Left colon (tissue), 2 donors: ENCODE measurements at regions not wholly inside any gene's neighbourhood (a gene's known extent, or its start where the extent isn't known, plus 50 kb on each side); places are given as distances from the start of the nearest gene placed in this dataset.
"Not testable (repeated sequence)": the region's sequence is repeated elsewhere in the genome, so short reads cannot be mapped to it uniquely, and the experiment has no call there.

ENCODE experiments used
- ATAC-seq: fragments of 200-7000 bp; cut with Tn5 transposase; one replicate; pipeline ENCODE4 v1.9.1; 2020; ENCODE audit warnings: mild to moderate bottlenecking, moderate library complexity
- DNase-seq, 2 donors: peaks; one replicate each; pipeline ENCODE4 v3.0.0-alpha.2; 2020
- intact Hi-C, 2 donors: fragments of 100-400 bp; cut with DNase I in 1 of 2; cut with micrococcal nuclease in 1 of 2; formaldehyde crosslinking; loops; one replicate each; pipeline versions ENCODE4 v1.11.2 to v1.14.0; 2022; cut with DNase I, micrococcal nuclease
- donor health status: DM: no; HTN: no; CAD: no.
- donor health status: DM: yes; HTN: yes; CAD: no.

- intact Hi-C loops: no loop called here
- no peak for DNase-seq
- no peak for ATAC-seq
Measured at GRCh38 chr5:157983906-157984551, 125.1 kb upstream of the CLINT1 start.

DNA sequence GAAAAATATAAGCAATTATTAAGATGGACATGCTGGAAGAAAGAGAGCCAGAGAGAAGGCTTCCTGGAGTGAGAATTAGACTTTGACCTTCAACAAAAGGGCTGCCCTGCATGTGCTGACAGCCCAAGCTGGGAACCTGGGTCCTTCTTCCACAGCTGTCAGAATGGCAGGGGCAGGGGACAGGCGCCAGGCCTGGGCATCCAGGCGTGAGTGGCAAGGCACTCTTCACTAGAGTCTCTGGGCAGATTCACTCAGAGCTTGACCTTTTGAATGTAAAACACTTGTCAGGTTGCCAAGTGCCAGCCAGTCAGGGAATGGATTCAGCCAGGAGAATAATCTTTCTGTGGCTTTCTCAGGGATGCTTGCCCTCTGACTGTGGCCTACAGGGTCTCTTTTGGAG is 119.1 kb upstream of the CLINT1 start:
- ATAC-seq: peak; percentile 63
- DNase-seq: no peak
- intact Hi-C loops: no loop called here

DNA sequence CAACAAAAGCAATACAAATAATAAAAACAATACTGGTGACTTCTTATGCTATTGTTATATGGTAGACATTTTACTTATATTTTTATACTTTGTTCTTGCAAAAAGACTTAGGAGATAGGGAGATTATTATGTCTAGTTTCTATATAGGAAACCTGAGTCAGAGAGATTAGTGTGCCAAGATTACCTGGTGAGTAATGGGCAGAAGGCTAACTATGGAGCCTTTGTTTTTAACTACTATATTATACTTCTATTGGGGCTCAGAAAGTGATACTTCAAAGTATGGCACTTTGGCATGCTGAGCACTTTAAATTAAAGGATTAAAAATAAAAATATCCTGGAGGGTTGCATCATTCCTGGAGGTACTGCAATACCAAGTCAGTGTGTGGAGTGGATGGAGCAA is 117.5 kb upstream of the CLINT1 start:
- ATAC-seq: no peak
- intact Hi-C loops: no loop called here
- no peak for DNase-seq

DNA sequence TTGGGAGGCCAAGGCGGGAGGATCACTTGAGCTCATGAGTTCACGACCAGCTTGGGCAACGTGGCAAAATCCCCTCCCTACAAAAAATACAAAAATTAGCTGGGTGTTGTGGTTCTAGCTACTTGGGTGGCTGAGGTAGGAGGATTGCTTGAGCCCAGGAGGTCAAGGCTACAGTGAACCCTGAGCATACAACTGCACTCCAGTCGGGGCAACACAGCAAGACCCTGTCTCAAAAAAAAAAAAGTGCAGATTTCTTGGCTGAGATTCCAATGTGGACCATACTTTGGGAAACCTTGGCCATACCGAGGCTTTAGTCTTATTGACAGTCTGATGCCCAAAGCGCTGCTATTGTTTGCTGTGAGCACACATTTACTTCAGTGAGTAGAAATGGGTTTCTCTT is 113.6 kb upstream of the CLINT1 start:
- DNase-seq (no peak), ATAC-seq (no peak)
- intact Hi-C loops: no loop called here

DNA sequence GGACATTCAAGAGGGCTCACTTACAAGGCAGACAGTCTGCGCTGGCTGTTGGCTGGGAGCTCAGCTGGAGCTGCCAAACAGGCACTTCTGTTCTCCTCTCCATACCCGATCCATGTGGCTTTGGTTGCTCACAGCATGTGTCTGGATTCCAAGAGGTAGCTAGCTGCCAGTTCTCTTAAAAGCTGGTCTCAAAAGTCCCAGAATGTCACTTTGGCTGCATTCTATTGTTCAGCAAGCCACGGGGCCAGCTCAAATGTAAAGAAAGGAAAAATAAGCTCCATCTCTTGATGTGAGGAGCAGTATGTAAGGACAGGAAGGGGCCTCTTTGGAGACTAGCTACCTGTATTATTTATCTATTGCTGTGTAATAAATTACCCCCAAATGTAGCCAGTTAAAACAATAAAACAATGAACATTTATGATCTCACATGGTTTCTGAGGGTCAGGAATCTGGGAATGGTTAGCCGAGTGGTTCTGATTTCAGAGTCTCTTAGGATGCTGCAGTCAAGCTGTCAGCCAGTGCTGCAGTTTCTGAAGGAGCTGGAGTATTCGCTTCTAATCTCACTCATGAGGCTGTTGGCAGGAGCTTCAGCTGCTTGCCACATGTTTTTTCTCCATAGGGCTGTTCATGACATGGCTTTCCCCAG is 112.7 kb upstream of the CLINT1 start:
- ATAC-seq (no peak), DNase-seq (no peak)
- intact Hi-C loops: no loop called here

DNA sequence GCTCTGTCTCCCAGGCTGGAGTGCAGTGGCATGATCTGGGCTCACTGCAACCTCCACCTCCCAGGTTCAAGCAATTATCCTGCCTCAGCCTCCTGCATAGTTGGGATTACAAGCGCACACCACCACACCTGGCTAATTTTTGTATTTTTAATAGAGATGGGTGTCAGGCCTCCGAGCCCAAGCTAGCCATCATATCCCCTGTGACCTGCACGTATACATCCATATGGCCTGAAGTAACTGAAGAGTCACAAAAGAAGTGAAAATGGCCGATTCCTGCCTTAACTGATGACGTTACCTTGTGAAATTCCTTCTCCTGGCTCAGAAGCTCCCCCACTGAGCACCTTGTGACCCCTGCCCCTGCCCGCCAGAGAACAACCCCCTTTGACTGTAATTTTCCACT is 109.6 kb upstream of the CLINT1 start:
- ATAC-seq, DNase-seq, intact Hi-C loops: not testable (repeated sequence)

DNA sequence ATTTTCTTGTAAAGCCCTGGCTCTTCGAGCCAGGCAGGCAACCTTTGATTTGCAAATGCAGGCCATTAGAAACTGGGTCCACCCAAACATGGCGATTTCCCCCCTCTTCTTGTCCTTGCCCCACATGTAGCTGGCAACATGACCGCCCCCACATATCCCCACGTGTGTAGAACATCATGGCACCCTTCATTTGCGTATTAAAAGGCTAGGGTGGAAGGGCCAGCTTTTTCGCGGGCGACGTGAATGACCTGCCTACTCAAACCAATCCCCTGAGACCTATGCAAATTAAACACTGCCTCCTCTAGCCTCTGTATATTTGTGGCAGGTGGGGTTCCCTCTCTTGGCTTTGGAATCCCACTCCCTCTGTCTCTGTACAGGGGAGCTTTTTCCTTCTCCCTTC is 107.0 kb upstream of the CLINT1 start:
- intact Hi-C loops: no loop called here
- ATAC-seq: no peak
- DNase-seq: no peak

DNA sequence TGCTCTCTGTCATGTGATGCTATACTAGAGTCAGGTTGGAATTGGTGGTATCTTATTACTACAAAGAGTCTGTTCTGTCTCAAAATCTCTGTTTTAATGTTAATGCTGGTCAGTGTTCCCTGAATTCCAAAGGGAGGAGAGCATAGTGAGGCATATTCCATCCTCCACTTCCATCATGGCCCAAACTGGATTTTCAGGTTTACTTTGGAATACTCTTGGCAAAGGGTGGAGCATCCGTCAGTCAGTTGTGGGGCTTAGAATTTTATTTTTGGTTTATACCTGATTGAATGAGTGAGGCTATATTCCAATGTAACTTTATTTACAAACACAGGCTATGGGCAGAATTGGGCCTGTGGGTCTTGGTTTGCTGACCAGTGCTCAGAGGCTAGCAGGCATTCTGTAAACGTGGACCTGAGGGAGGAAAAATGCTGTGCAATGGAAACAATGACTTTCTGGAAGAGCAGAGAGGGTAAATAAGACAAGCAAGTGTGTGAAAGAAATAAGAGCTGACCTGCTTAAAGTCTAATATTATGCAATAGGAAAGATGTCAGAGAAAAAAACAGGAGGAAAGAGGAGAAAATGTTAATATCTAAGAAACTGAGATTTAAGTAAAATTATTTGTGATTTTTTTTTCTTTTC is 106.2 kb upstream of the CLINT1 start:
- intact Hi-C loops: no loop called here
- ATAC-seq (no peak), DNase-seq (no peak)

DNA sequence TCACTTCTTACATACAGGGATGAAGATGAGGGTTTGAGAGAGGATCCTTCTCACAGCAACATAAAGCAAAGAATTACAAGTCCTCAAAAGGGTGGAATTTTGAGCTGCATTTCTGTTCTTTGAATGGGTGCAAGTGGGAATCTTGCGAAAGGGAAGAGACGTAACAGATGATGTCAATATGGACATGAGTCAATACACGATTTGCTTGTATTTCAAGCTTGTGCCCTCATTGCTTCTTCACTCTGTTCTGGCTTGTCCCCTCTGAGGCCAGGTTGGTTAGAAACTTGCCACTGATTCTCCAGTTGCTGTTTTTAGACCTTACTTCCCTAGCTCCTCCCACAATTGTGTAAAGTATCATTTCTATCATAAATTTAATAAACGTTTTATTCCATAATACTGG is 104.8 kb upstream of the CLINT1 start:
- ATAC-seq (no peak), DNase-seq (no peak)
- intact Hi-C loops: no loop called here

DNA sequence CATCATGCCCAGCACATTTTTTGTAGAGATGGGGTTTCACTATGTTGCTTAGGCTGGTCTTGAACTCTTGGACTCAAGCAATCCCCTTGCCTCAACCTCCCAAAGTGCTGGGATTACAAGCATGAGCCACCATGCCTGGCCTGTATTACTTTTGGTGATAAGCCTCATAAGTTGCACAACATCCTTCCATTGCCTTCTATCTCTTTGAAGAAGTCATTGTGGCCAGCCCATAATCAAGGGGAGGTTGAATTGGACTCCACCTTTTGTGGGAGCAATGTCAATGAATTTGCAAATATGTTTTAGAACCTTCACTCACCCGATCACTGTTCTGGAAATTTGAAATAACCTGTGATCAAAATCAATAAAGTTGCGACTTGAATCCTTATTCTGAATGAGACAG is 104.3 kb upstream of the CLINT1 start:
- DNase-seq: no peak
- no peak for ATAC-seq
- intact Hi-C loops: no loop called here

- DNase-seq, intact Hi-C loops, ATAC-seq: not testable (repeated sequence)
Measured at GRCh38 chr5:157962686-157963085, 103.7 kb upstream of the CLINT1 start.

DNA sequence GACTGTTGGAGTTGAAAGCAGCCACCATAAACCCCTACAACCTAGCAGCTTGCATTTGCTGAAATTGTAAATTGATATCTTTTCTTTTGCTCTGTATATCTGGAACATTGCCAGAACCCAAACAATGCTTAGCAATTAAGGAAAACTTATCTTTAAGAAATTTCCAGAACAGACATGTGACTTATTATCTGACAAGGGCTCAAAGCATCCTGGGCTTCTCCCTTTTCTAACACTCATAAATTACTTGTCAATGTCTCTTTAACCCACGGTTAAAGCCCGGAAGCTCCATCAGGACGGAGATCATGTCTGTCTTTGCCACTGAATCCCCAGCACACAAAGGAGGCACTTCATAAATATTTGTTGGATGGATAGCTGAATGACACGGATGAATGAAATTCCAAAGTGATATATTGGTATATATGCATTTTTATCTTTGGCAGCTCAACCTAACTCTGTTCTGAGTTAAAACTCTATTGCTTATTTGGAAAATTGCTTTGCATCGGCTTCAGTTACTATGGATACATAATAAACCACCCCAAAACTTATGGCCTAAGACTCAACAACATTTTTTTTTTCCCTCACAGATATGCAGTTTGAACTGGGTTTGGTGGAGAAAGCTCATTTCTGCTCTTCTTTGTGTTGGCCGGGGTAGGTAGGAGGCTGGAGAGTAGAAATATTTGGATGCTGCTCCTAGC is 103.1 kb upstream of the CLINT1 start:
- DNase-seq: no peak
- no peak for ATAC-seq
- intact Hi-C loops: no loop called here

DNA sequence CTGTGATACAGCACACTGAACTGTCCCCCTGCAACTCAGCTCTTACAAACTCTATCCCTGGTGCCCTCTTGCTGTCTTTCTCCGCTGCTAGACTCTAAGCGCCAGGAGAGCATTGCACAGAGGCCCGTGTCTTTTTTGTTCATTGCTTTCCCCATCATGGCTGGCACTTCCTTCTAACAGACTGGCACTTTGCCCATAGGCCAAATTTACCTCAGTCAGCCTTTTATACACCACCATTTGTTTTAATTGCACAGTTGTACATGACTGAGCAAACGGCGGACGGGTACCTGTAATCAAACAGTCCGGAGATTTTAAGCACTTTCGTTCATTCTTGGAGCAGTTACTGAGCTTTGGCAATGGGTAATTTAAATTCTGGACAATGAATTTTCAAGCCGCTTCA is 102.2 kb upstream of the CLINT1 start:
- intact Hi-C loops: no loop called here
- DNase-seq: peak; percentile 10 to 29
- peak; percentile 67 for ATAC-seq

DNA sequence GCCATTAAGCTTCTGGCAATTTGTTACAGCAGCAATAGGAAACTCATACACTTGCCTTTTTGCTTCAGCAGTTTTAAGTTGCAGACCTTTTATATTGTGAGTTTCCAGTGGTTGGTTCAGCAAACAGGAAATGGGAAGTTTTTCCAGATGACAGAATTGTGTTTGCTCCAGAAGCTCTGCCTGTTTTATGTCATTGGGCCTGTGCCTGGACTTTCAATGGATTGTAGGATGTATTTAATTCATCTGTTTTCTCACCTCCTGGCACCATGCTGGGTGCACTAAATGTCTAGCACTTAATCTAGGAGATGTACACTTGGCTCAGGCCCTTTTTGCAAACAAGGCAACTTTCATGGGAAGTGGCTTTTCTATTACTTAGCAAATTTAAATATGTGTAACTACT is 100.4 kb upstream of the CLINT1 start:
- intact Hi-C loops: no loop called here
- ATAC-seq (no peak), DNase-seq (peak in 1 of 2 donors; percentile 28)

DNA sequence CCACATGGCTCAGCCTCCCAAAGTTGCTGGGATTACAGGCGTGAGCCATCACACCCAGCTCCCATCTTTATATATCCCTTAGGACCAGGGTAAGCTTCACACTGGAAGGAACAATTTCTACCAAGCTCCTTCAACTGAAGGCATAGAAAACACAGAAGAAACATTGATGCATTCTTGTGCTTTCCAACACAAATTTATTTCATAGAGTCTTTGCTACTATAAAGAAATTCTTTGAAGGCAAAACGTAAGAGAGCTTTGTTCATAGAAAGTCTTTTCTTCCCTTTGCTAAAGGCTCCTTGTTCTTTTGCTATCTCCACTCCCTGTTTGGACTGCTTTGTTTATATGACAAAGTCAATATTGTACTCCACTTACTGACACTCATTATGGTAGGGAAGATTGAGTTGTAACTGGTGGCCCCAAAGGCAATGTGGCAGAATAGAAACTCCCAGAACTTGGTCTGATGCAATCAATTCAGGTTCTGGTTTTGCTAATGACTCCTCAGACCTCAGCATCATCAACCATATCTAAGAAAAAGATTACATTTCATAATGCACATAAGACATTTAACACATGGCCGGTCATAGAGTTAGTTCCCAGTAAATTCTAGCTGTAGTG is 97.4 kb upstream of the CLINT1 start:
- ATAC-seq: peak; percentile 92
- intact Hi-C loops: no loop called here
- DNase-seq: no peak

DNA sequence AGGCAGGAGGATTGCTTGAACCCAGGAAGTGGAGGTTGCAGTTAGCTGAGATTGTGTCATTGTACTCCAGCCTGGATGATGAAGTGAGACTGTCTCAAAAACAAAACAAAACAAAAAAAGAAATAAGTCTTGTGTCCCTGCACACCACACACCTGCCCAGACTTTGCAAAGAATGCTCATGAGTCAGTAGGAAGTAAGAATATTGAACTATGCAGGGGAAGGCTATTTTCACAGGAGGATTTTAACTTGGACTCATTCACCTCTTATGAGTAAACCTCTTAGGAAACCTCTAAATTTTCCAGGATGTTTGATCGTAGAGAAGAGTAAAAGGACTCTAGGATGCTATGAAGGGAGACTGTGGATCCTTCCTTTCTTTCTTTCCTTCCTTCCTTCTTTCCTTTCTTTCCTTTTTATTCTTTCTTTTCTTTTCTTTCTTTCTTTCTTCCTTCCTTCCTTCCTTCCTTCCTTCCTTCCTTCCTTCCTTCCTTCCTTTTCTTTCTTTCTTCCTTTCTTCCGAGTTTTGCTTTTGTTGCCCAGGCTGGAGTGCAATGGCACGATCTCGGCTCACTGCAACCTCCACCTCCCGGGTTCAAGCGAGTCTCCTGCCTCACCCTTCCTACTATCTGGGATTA is 96.7 kb upstream of the CLINT1 start:
- intact Hi-C loops: no loop called here
- DNase-seq (no peak), ATAC-seq (no peak)

DNA sequence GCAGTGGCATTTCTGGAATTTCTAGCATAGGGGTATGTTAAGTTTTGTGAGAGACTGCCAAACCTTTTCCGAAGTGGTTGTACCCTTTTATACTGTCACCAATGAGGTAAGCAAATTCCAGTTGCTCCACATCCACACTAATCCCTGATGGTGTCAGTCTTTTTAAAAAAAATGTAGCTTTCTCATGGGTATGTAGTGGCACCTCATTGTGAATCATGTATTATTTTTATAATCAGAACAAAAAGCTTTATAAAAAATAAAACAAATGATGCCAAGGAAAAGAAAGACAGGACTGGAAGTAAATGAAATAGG is 93.4 kb upstream of the CLINT1 start:
- intact Hi-C loops: no loop called here
- no peak for ATAC-seq

DNA sequence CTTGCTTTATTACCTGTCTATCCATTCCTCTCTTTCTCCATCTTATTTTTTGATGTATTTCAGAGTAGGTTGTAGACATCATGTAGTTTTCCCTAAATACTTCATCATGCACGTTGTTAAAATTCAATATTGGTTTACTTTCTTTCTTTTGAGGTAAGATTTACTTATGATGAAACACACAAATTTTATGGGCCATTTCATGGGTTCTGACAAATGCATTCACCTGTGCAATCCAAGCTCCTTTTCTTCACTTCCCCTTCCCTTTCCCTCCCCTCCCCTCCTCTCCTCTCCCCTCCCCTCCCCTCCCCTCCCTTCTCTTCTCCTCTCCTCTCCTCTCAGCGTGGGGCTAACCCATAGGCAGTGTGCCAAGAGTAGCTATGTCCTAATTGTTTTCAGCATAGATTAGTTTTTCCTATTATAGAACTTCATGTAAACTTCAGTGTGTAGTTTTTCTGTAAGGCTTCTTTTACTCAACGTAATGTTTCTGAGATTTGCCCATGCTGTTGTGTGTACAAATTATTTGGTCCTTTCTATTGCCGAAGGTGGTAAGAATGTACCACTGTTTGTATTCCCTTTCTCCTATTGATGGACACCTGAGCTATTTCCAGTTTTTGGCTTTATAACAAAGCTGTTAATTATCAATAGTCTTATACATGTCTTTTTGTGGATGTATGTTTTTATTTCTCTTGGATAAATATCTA is 92.9 kb upstream of the CLINT1 start:
- DNase-seq (no peak), ATAC-seq (no peak)
- intact Hi-C loops: no loop called here

More for the DNA sequence above, 93.4 kb upstream of the CLINT1 start:
- DNase-seq: no peak

- no peak for DNase-seq
- intact Hi-C loops: no loop called here
- peak; percentile 50 for ATAC-seq
Measured at GRCh38 chr5:157949520-157949919, 90.6 kb upstream of the CLINT1 start.
